ENCODE measurements at regions not wholly inside any gene's neighbourhood (a gene's known extent, or its start where the extent isn't known, plus 50 kb on each side); places are given as distances from the start of the nearest gene placed in this dataset.
"Not testable (repeated sequence)": the region's sequence is repeated elsewhere in the genome, so short reads cannot be mapped to it uniquely, and the experiment has no call there.

GRCh38 chr1:185463011-185463410 lies 146.0 kb upstream of the IVNS1ABP start:
- no peak for DNase-seq

DNA sequence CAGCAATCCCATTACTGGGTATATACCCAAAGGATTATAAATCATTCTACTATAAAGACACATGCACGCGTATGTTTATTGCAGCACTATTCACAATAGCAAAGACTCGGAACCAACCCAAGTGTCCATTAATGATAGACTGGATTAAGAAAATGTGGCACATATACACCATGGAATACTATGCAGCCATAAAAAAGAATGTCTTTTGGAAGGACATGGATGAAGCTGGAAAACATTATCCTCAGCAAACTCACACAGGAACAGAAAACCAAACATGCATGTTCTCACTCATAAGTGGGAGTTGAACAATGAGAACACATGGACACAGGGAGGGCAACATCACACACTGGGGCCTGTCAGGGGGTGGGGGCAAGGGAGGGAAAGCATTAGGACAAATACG lies 143.7 kb upstream of the IVNS1ABP start:
- DNase-seq: not testable (repeated sequence)

DNA sequence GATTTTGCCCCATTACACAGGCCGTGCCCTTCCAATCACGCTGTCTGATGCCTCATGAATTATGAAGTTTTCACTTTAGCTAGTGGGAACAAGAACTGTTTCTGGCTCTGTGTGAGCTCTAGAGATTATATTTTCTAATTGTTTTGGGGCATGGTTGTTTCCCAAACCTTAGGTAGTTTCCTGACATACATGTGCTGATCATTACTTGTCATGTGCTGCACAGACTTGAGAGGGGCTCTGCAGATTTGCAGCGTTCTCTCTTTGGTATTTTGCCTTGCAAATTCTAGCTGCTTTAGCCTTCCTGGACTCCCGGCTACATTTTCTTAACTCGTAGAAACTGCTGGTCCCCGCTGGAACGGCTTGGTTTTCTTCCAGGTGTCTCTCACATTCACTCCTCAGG lies 142.1 kb upstream of the IVNS1ABP start:
- no peak for DNase-seq

- no peak for DNase-seq
Observed at GRCh38 chr1:185458670-185459069, 141.6 kb upstream of the IVNS1ABP start.

GRCh38 chr1:185453496-185454192 lies 136.6 kb upstream of the IVNS1ABP start:
- DNase-seq: no peak

- no peak for DNase-seq
Observed at GRCh38 chr1:185450917-185451316, 133.9 kb upstream of the IVNS1ABP start.

DNA sequence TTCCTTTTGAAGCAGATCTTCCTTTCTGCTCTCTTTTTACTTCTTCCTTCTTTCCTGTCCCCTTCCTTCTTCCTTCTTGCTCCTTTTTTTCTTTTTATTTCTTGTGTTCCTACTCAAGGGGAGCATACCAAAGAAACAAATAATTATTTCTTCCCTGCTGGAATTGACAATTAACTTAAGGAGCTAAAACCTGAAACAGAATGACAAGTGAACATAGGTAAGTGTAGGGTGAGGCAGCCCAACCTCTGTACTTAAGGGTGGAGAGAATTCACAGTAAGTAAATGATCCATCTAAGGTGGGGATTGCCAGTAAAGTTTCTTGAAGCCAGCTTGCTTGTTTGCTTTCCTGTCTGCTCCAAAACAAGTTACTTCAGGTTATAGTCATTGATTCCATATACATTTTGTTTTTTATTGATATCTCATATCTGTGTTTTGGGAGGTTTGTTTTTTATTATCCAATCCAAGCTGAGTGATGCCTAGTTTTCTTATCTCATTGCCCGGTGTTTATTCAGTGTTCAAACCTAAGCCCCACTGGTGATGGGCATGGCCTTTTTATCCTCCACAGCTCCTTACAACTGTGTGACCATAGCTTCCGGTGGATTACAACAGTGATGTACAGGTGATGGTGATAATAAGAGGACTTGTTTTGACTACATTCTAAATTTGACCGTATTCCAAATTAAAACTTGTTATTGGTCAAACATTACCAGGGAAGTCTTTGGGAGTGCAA lies 133.2 kb upstream of the IVNS1ABP start:
- no peak for DNase-seq

DNA sequence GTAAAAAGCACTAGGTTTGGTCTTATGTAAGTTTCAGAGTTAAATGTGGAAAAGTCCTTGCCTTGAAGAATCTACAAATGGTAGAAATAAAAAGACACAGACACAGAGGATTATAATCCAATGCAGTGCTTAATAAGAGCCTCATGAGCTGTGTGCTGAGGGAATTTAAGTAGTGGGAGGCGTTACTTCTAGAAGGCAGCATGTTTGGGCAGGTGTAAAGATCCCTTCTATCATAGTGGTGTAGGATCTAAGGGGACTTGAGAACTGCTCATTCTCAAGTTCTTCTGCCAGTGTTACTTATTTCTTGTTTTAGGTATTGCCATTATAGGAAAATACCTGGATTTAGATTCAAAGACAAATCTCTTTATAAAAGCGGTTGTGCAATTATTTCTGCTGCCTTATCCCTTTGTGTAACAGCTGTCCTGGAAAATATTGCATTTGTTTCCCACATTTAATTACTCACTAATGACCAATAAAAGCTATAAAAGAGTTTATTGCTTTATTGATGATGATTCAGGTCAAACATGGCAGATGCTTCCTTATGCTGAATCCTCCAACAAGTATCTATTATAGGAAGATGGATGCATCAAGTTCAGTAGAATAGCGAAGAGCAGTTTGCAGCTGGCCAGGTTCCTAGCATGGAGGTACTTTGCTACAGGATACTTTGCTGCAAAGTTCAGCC lies 132.5 kb upstream of the IVNS1ABP start:
- DNase-seq: no peak

GRCh38 chr1:185448591-185449186 lies 131.6 kb upstream of the IVNS1ABP start:
- DNase-seq: no peak

DNA sequence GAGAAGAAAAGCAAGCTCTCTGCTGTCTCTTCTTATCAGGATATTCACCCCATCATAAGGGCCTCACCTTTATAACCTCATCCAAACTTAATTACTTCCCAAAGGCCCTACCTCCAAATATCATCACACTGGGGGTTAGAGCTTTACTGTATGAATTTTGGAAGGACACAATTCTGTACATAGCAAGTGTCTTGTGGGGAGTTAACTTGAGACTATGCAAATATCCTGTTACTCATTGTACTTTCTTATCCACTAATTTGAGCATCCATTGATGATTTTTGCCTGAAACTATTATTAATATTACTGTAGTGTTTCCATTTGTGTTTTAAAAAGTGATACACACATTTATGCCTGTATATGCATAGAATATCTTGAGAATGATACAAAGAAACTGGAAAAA lies 129.1 kb upstream of the IVNS1ABP start:
- no peak for DNase-seq

DNA sequence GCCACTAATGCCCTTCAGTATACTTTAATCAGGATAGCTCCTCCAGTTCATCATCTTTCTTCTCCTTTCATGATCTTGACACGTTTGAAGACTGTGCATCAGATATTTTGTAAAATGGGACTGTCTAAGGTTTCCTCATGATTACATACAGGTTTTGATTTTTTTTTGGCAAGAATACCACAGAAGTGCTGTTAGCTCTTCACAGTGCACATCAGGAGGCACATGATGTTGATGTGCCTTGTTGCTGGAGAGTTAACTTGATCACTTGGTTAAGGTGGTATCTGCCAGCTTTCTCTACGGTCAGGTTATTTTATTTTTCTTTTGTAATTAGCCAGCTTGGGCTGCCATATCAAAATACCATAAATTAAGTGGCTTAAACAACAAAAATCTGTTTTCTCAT lies 128.6 kb upstream of the IVNS1ABP start:
- DNase-seq: no peak

GRCh38 chr1:185444676-185445075 lies 127.6 kb upstream of the IVNS1ABP start:
- DNase-seq: no peak

DNA sequence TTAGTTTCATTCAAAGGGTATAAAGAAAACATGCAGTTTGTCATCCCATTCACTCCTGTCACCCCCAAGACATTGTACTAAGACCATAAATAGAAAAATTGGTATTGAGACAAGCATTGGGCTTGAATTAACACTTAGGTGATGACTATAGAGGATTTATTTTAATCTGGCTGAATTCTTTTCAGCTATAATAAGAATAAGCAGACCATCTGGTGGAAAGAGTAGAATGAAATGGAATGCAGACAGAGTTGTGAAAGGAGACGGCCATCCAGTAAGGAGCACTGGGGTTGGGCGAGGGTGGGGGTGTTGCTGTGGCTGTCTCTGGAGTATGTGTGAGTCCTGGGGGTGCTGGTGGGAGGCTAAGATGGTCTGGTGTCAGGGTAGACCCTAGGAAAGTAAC lies 125.0 kb upstream of the IVNS1ABP start:
- DNase-seq: no peak

- DNase-seq: no peak
Observed at GRCh38 chr1:185441605-185442004, 124.6 kb upstream of the IVNS1ABP start.

- no peak for DNase-seq
Observed at GRCh38 chr1:185440877-185441276, 123.8 kb upstream of the IVNS1ABP start.

GRCh38 chr1:185439727-185440415 lies 122.8 kb upstream of the IVNS1ABP start:
- no peak for DNase-seq

DNA sequence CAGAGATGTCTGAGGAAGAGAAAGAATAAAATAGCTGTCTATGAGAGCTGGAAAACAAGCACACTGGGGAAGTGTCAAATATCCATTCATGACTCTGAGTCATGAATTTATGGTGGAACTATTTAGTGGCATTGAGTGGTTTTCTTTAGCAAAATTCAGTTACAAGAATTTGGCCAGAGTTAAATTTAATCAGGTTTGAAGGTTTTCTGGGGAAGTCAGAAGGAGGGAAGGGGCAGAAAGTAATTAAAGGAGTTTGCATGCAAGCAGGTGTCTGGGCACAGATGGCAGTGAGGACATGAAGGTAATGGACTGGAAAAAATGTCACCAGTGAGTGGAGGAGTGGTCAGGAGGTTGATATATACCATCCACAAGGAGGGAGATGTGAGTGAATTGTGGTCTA lies 121.9 kb upstream of the IVNS1ABP start:
- peak in 1 of 3 experiments; percentile 46 for DNase-seq

DNA sequence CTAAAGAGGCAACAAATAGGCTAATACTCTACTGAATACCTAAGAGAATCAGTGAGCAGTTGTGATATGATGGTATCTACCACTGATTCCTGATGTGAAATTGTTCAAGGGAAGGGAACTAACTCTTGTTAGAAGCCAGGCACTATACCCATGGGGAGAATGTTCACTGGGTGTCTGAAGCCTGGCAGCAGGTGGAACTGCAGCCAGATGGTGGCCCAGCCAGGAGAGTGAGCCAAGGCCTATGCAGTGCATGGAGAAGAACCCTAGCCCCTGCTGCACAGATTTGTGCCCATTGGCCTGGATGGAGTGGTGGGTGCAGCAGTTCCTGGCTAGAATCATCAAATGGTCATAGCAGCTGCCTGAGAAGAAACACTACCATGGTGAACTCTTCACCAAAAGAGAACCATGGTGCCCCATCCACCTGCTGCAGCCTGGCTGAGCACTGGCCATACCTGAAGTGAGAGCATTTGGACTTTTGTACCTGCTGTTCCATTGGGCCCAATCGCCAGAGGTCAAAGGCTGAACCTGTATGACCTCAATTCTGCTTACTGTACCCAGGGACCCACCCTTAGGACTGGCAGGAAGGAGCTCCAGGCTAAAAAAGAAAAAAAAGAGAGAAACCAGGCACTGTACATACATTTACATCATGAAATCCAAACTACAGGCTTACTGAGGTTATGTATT lies 118.8 kb upstream of the IVNS1ABP start:
- no peak for DNase-seq

- DNase-seq: no peak
Observed at GRCh38 chr1:185434721-185435120, 117.7 kb upstream of the IVNS1ABP start.

DNA sequence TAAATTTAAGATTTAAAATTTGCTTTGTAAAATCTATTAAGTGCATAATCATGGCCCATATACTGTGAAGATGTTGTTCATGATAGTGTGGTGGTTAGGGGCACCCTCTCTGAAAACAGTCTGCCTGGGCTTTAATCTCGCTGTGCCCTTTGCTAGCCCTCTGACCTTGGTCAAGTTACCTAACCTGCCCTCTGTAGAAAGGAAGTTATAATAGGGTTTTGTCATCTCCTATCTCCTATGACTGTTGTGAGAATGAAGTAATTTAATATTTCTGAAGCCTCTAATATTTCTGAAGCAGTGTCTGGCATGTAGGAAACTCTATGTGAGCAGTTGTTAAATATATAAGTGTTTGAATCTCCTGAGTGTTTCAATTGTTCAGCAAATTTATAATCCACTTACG lies 116.6 kb upstream of the IVNS1ABP start:
- no peak for DNase-seq

DNA sequence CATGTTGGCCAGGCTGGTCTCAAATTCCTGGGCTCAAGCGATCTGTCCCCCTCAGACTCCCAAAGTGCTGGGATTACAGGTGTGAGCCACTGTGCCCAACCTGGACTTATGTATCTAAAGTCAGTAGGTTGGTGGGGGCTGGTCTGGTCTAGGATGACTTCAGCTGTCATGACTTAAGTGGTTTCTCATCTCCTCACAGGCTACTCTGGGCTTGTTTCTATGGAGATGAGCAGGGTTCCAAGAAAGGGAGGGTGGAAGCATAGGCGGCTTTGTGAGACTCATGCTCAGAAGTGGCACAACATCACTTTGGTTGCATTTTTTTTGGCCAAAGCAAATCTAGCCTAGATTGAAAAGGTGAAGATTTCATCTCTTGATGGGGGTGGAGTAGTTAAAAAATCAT lies 115.9 kb upstream of the IVNS1ABP start:
- DNase-seq: peak in 2 of 3 experiments; percentile 39 to 50

GRCh38 chr1:185431612-185432011 lies 114.6 kb upstream of the IVNS1ABP start:
- DNase-seq: no peak

Measured in NCI-H1417 (cell line).